Tibial nerve (tissue), 3 donors: ENCODE measurements at regions not wholly inside any gene's neighbourhood (a gene's known extent, or its start where the extent isn't known, plus 50 kb on each side); places are given as distances from the start of the nearest gene placed in this dataset.

Experiments
- POLR2A ChIP-seq, 2 donors: fragments of 450-650 bp; IDR thresholded peaks; one replicate each; pipeline ENCODE4 v1.6.1; 2017; ENCODE audit warnings: antibody characterized with exemption in 2 of 2, mild to moderate bottlenecking in 2 of 2, moderate library complexity in 2 of 2
- TF ChIP-seq, protein P1 (sequence below), 5 experiments: fragments of 200-600 bp in 3 of 5; fragments of 450-650 bp in 2 of 5; sonication (generic) in 3 of 5; IDR thresholded peaks; one replicate each; pipeline ENCODE4 v1.5.1; 2016 to 2019; ENCODE audit warnings: antibody characterized with exemption in 5 of 5, mild to moderate bottlenecking in 3 of 5, moderate library complexity in 2 of 5

GRCh38 chr9:1747417-1747967, 267.7 kb upstream of the SMARCA2 start:
- TF ChIP-seq, protein P1, sequence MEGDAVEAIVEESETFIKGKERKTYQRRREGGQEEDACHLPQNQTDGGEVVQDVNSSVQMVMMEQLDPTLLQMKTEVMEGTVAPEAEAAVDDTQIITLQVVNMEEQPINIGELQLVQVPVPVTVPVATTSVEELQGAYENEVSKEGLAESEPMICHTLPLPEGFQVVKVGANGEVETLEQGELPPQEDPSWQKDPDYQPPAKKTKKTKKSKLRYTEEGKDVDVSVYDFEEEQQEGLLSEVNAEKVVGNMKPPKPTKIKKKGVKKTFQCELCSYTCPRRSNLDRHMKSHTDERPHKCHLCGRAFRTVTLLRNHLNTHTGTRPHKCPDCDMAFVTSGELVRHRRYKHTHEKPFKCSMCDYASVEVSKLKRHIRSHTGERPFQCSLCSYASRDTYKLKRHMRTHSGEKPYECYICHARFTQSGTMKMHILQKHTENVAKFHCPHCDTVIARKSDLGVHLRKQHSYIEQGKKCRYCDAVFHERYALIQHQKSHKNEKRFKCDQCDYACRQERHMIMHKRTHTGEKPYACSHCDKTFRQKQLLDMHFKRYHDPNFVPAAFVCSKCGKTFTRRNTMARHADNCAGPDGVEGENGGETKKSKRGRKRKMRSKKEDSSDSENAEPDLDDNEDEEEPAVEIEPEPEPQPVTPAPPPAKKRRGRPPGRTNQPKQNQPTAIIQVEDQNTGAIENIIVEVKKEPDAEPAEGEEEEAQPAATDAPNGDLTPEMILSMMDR (IDR thresholded peaks at IDR 0.05), result no peak
- no peak for TF ChIP-seq POLR2A (IDR thresholded peaks at IDR 0.05)
